K562 (cell line): ENCODE measurements at regions not wholly inside any gene's neighbourhood (a gene's known extent, or its start where the extent isn't known, plus 50 kb on each side); places are given as distances from the start of the nearest gene placed in this dataset.

Source experiments
- BRD4 ChIP-seq: fragments of 200-600 bp; sonication (generic); IDR thresholded peaks from 2 replicates; pipeline ENCODE4 v1.6.1; 2017; ENCODE audit warnings: inconsistent platforms
- DDX20 ChIP-seq: fragments of 450-650 bp; IDR thresholded peaks from 2 replicates; pipeline ENCODE4 v1.6.1; 2016; ENCODE audit warnings: missing genetic modification characterization, low read depth, mild to moderate bottlenecking, missing compliant biosample characterization, moderate library complexity
- EGR1 ChIP-seq: fragments of 450-650 bp; conservative IDR thresholded peaks from 2 replicates; pipeline ENCODE4 v1.6.1; 2017; ENCODE audit warnings: mild to moderate bottlenecking
- ETV1 ChIP-seq: fragments of 450-650 bp; conservative IDR thresholded peaks from 2 replicates; pipeline ENCODE4 v1.6.1; 2016; ENCODE audit warnings: missing genetic modification characterization, control low read depth, low read depth, missing compliant biosample characterization
- FOXA1 ChIP-seq: fragments of 450-650 bp; IDR thresholded peaks from 2 replicates; pipeline ENCODE4 v1.6.1; 2016; ENCODE audit warnings: mild to moderate bottlenecking, borderline replicate concordance
- HMG20A ChIP-seq: fragments of 450-650 bp; formaldehyde crosslinking; conservative IDR thresholded peaks from 2 replicates; pipeline ENCODE4 v1.4.0; 2020; ENCODE audit warnings: mild to moderate bottlenecking, mixed read lengths
- HNRNPL ChIP-seq: fragments of 200-400 bp; formaldehyde crosslinking; IDR thresholded peaks from 2 replicates; pipeline ENCODE4 v1.6.1; 2017; ENCODE audit warnings: low read depth, mild to moderate bottlenecking, low read length
- L3MBTL2 ChIP-seq: fragments of 450-650 bp; IDR thresholded peaks from 2 replicates; pipeline ENCODE4 v1.6.1; 2016; ENCODE audit warnings: mild to moderate bottlenecking, moderate library complexity
- NFATC3 ChIP-seq: fragments of 450-650 bp; IDR thresholded peaks from 2 replicates; pipeline ENCODE4 v1.6.1; 2017; ENCODE audit warnings: mild to moderate bottlenecking
- PHB ChIP-seq: fragments of 250-450 bp; sonication (Bioruptor Pico); IDR thresholded peaks from 2 replicates; pipeline ENCODE4 v1.5.0; 2021
- SIX5 ChIP-seq, 2 experiments: IDR thresholded peaks; 2 replicates each; pipeline ENCODE4 v1.6.1; 2011; ENCODE audit warnings: low read length in 2 of 2, borderline replicate concordance in 1 of 2, low read depth in 1 of 2, mild to moderate bottlenecking in 1 of 2, moderate library complexity in 1 of 2; ENCODE audit not compliant: insufficient read depth in 1 of 2
- SMARCE1 ChIP-seq: fragments of 450-650 bp; IDR thresholded peaks from 2 replicates; pipeline ENCODE4 v1.7.1; 2016; ENCODE audit warnings: mild to moderate bottlenecking
- TCF7 ChIP-seq: sonication (generic); IDR thresholded peaks from 2 replicates; pipeline ENCODE4 v1.6.1; 2016; ENCODE audit warnings: antibody characterized with exemption, borderline replicate concordance
- TF ChIP-seq, protein P1 (sequence below): sonication (generic); formaldehyde crosslinking; IDR thresholded peaks from 2 replicates; pipeline ENCODE4 v1.8.0; 2022; ENCODE audit warnings: missing genetic modification reagents, mild to moderate bottlenecking, borderline replicate concordance
- TF ChIP-seq, protein P2 (sequence below): fragments of 250-450 bp; sonication (Bioruptor Pico); IDR thresholded peaks from 2 replicates; pipeline ENCODE4 v1.5.0; 2021
- TF ChIP-seq, protein P3 (sequence below): fragments of 450-650 bp; IDR thresholded peaks from 2 replicates; pipeline ENCODE4 v1.7.1; 2018; ENCODE audit warnings: mild to moderate bottlenecking, low read depth; ENCODE audit not compliant: partially characterized antibody
- TF ChIP-seq, protein P4 (sequence below), 2 experiments: fragments of 450-650 bp in 1 of 2; sonication (generic) in 1 of 2; formaldehyde crosslinking; conservative IDR thresholded peaks; 2 replicates each; pipeline versions ENCODE4 v1.4.0 to v1.8.1; 2020 to 2022; ENCODE audit warnings: mild to moderate bottlenecking in 1 of 2, missing genetic modification reagents in 1 of 2
- TF ChIP-seq, protein P5 (sequence below), 3 experiments: fragments of 200-800 bp in 1 of 3; sonication (Bioruptor generic) in 1 of 3; sonication (generic) in 1 of 3; formaldehyde crosslinking in 1 of 3; IDR thresholded peaks; 2 replicates each; pipeline versions ENCODE4 v1.6.1 to v1.8.0; 2016 to 2022; ENCODE audit warnings: mild to moderate bottlenecking in 2 of 3, missing compliant biosample characterization in 2 of 3, missing genetic modification characterization in 2 of 3, missing genetic modification reagents in 1 of 3

DNA sequence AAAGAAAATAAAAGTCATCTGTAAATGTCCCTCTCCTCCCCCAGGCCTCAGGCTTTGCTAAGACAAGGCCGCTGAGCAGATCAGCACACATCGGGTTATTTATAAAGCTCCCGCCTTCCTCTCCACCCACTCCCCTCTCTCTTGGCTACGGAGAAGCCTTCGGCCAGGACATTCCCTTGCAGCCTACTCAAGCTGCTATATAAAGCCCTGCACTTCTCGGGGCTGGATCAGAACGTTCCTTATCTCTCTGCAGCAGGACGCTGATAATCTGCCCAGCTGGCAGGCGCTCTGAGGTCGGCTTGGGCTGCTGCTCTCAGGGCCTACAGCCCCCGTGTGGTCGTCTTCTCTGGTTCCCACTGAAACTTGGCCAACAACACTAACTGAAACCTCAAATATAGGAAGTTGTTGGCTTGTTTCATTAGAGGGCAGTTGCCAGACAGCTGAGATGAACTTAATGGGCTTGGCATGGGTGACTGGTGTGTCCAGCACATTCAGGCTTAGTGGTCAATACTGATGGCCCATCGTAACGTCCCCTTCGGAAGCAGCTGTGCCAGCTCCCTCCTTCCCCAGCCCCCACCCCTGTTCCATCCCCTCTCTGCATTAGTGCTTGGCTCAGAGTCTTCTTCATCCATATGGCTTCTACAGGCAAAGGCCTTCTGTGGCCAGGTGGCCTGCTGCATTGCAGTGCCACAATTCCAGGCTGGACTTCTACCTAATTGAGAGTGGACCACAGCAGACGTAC, 64.6 kb downstream of the IER5 start (continued):
- TF ChIP-seq, protein P1, sequence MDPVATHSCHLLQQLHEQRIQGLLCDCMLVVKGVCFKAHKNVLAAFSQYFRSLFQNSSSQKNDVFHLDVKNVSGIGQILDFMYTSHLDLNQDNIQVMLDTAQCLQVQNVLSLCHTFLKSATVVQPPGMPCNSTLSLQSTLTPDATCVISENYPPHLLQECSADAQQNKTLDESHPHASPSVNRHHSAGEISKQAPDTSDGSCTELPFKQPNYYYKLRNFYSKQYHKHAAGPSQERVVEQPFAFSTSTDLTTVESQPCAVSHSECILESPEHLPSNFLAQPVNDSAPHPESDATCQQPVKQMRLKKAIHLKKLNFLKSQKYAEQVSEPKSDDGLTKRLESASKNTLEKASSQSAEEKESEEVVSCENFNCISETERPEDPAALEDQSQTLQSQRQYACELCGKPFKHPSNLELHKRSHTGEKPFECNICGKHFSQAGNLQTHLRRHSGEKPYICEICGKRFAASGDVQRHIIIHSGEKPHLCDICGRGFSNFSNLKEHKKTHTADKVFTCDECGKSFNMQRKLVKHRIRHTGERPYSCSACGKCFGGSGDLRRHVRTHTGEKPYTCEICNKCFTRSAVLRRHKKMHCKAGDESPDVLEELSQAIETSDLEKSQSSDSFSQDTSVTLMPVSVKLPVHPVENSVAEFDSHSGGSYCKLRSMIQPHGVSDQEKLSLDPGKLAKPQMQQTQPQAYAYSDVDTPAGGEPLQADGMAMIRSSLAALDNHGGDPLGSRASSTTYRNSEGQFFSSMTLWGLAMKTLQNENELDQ (CRISPR knock-in tag) = no peak
- no peak for TF ChIP-seq DDX20 (tag)
- TF ChIP-seq, protein P2, sequence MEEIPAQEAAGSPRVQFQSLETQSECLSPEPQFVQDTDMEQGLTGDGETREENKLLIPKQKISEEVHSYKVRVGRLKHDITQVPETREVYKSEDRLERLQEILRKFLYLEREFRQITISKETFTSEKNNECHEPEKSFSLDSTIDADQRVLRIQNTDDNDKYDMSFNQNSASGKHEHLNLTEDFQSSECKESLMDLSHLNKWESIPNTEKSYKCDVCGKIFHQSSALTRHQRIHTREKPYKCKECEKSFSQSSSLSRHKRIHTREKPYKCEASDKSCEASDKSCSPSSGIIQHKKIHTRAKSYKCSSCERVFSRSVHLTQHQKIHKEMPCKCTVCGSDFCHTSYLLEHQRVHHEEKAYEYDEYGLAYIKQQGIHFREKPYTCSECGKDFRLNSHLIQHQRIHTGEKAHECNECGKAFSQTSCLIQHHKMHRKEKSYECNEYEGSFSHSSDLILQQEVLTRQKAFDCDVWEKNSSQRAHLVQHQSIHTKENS = no peak
- TF ChIP-seq EGR1 = peak; percentile 96
- TF ChIP-seq TCF7 = peak; percentile 94
- peak; percentile 76 for TF ChIP-seq ETV1 (tag)
- TF ChIP-seq, protein P3, sequence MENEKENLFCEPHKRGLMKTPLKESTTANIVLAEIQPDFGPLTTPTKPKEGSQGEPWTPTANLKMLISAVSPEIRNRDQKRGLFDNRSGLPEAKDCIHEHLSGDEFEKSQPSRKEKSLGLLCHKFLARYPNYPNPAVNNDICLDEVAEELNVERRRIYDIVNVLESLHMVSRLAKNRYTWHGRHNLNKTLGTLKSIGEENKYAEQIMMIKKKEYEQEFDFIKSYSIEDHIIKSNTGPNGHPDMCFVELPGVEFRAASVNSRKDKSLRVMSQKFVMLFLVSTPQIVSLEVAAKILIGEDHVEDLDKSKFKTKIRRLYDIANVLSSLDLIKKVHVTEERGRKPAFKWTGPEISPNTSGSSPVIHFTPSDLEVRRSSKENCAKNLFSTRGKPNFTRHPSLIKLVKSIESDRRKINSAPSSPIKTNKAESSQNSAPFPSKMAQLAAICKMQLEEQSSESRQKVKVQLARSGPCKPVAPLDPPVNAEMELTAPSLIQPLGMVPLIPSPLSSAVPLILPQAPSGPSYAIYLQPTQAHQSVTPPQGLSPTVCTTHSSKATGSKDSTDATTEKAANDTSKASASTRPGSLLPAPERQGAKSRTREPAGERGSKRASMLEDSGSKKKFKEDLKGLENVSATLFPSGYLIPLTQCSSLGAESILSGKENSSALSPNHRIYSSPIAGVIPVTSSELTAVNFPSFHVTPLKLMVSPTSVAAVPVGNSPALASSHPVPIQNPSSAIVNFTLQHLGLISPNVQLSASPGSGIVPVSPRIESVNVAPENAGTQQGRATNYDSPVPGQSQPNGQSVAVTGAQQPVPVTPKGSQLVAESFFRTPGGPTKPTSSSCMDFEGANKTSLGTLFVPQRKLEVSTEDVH = peak; percentile 78
- TF ChIP-seq BRD4 = no peak
- TF ChIP-seq L3MBTL2 = peak; percentile 69
- TF ChIP-seq, protein P4, sequence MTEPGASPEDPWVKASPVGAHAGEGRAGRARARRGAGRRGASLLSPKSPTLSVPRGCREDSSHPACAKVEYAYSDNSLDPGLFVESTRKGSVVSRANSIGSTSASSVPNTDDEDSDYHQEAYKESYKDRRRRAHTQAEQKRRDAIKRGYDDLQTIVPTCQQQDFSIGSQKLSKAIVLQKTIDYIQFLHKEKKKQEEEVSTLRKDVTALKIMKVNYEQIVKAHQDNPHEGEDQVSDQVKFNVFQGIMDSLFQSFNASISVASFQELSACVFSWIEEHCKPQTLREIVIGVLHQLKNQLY (CRISPR knock-in tag; conservative IDR thresholded peaks at IDR 0.05) = no peak
- no peak for TF ChIP-seq HNRNPL
- no peak; the same call in 1 of the 2 replicates for TF ChIP-seq HMG20A
- peak; percentile 98 for TF ChIP-seq SMARCE1
- peak; percentile 63; the same call in 1 of the 2 replicates for TF ChIP-seq NFATC3
- TF ChIP-seq PHB (CRISPR knock-in tag) = no peak
- TF ChIP-seq, protein P5, sequence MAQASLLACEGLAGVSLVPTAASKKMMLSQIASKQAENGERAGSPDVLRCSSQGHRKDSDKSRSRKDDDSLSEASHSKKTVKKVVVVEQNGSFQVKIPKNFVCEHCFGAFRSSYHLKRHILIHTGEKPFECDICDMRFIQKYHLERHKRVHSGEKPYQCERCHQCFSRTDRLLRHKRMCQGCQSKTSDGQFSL (CRISPR knock-in tag; IDR thresholded peaks at IDR 0.05) = no peak
- TF ChIP-seq, protein P5 (tag; IDR thresholded peaks at IDR 0.05) = no peak
- TF ChIP-seq SIX5 (IDR thresholded peaks at IDR 0.05; ENCODE audit: borderline replicate concordance in 1 of 2, insufficient read depth in 1 of 2, low read depth in 1 of 2, low read length in 2 of 2) = no peak
- no peak for TF ChIP-seq FOXA1
